Astrocyte (in vitro differentiated cells and primary cell): ENCODE measurements at regions not wholly inside any gene's neighbourhood (a gene's known extent, or its start where the extent isn't known, plus 50 kb on each side); places are given as distances from the start of the nearest gene placed in this dataset.

ENCODE experiments used
- EZH2 ChIP-seq: IDR thresholded peaks from 2 replicates; pipeline ENCODE4 v1.6.1; 2012; ENCODE audit warnings: mild to moderate bottlenecking, low read length, inconsistent platforms; ENCODE audit not compliant: insufficient read depth
- TF ChIP-seq, protein P1 (sequence below): IDR thresholded peaks from 2 replicates; pipeline ENCODE4 v1.5.1; 2011; ENCODE audit warnings: low read depth, mild to moderate bottlenecking, inconsistent platforms, low read length, moderate library complexity; ENCODE audit not compliant: insufficient read depth

- TF ChIP-seq, protein P1, sequence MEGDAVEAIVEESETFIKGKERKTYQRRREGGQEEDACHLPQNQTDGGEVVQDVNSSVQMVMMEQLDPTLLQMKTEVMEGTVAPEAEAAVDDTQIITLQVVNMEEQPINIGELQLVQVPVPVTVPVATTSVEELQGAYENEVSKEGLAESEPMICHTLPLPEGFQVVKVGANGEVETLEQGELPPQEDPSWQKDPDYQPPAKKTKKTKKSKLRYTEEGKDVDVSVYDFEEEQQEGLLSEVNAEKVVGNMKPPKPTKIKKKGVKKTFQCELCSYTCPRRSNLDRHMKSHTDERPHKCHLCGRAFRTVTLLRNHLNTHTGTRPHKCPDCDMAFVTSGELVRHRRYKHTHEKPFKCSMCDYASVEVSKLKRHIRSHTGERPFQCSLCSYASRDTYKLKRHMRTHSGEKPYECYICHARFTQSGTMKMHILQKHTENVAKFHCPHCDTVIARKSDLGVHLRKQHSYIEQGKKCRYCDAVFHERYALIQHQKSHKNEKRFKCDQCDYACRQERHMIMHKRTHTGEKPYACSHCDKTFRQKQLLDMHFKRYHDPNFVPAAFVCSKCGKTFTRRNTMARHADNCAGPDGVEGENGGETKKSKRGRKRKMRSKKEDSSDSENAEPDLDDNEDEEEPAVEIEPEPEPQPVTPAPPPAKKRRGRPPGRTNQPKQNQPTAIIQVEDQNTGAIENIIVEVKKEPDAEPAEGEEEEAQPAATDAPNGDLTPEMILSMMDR = no peak
- TF ChIP-seq EZH2 = no peak
Observed at GRCh38 chr5:161235569-161235968, 311.0 kb downstream of the GABRB2 start.
